ENCODE measurements at regions not wholly inside any gene's neighbourhood (a gene's known extent, or its start where the extent isn't known, plus 50 kb on each side); places are given as distances from the start of the nearest gene placed in this dataset.

DNA sequence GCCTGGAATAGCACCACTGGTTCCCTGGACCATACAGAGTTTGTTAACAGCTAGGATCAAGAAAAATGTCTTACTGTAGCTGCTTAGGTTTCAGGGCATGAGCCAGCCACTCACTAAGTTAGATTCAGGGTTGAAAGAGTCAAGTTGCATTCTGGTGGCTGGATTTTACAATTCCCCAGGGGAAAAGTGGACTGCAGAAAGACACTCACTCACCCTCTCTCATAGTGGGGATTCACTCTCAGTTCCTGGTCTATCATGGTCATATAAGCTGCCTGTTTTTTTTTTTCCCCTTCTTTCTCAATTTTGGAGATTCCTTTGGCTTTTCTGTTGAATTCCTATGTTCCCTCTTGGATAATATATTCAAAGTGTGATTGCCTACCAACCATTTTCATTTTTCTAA, 744.2 kb upstream of the GRIA3 start:
- no peak for DNase-seq

DNA sequence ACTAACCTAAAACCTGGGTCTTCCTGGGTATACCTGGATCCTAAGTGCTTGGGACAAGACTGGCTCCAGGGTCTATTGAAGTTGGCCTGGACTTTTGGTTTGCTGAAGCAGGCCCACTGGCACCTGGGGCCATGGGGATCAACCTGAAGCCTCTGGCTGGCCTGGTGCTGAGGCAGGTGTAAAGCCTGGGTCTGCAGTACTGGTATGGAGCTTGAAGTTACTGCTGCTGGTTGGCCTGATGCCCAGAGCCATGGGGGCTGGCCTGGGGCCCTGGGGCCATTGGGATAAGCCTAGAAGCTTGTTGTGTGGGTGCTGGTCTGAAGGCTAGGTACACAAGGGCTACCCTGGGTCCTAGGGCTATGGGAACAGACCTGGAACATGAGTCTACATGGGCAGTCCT, 743.2 kb upstream of the GRIA3 start:
- no peak for DNase-seq

DNA sequence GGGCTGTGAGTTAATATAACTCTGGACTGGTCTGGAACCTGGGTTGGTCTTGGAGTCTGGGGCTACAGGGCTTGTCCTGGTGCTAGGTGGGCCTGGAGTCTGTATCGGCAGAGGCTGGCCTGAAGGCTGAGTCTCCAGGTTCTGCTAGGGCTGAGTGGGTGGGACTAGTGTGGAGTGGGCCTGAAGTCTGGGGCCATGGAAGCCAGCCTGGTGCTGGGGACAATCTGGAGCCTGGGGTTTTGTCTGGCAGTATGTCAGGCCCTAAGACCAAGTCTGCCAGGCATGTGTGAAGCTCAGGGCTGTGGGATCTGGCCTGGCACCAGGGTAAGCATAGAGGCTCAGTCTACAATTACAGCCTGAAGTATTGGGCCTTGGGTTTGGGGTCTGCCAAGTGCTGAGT, 742.6 kb upstream of the GRIA3 start:
- no peak for DNase-seq

DNA sequence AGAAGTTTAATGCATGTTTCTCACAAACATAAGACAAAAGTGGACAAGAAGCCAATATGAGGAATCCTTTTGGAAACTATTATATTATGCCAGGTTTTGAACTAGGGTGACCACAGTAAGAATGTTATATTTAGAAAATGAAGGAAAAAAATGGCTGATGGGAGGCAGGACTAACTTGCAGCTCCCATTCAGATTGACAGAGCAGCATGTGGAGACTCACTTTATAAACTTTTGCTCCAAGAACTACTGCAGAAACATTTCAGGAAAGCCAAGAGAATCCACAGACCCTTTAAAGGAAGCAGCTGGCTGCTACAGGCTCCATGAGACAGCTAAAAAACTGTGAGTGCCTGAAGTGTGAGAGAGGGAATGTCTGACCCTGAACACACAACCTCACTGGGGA, 738.6 kb upstream of the GRIA3 start:
- no peak for DNase-seq

DNA sequence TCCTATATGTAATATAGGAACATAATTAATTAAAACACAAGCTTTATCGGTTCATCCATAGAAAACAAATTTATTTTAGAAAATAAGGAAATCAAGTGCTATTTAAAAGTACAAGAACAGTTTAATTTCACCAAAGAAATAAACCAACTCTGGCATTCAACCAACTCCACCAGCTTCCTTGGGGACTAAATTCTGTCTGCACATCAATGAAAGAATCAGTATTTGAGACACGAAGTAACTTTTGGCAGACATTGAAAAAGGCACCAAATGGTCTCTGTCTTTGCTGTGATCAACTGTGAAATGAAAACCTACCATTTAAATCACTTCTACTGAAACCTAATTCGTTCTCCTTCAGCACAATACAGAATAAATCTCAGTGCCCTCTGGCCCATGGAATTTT, 719.7 kb upstream of the GRIA3 start:
- no peak for DNase-seq

DNA sequence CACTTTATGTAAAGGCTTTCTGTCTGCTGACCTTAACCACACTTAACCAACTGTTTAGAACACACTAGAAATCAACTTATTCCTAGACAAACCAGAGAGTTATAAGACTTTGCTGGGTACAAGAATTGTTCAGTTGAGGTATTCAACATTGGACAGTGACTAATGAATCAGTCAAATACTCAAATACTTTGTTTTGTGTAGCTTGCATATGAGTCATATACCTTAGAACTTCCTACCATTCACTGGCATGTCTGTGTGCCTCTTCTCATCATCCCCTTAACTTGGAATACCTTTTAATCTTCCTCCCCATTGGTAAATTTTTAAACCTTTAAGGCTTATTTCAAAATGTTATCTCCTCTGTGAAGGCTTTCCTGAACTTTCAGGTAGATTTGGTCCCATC, 708.8 kb upstream of the GRIA3 start:
- no peak for DNase-seq

DNA sequence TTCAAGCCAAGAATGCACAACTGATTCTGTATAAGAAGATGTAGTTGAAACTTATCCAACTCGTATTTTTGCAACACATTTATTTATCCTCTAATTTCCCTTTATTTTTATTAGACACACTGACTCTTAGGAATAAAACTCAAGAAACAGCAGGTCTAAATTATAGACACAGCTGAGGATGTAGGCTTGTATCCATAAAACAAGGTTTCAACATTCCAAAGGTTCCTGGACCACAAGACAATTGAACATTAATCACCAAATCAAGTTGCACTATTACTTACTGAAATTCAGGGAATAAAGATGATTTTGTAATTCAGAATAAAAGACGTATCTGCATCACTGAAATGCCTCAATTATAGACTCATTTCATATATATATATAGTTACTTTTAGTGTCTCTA, 683.5 kb upstream of the GRIA3 start:
- no peak for DNase-seq

DNA sequence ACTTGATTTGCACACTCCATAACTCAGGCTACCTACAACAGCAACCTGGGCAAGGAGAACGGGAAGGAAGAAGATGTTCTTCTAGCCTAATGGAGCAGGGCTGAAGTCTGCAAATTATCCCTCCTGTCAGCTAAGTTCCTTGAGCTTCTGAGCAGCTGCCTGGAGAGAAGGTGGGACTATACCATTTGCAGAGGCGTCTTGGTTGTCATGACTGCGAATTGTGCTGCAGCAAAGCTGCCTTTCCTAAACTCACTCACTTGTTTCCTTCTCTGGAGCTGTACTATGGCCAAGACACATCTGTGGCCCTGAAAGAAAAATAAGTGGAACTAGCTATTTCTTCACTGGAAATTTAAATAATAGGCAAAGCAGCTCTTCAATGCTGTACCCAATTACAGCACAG, 682.4 kb upstream of the GRIA3 start:
- no peak for DNase-seq

DNA sequence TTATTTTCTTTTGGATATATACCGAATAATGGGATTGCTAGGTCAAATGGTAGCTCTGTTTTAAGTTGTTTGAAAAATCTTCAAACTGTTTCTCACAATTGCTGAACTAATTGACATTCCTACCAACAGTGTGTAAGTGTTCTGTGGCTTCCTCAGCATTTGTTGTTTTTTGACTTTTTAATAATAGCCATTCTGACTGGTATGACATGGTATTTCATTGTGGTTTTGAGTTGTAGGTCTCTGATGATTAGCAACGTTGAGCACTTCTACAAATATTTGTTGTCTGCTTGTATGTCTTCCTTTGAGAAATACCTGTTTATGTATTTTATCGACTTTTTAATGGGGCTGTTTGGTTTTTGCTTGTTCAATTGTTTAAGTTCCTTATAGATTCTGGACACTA, 680.1 kb upstream of the GRIA3 start:
- no peak for DNase-seq

DNA sequence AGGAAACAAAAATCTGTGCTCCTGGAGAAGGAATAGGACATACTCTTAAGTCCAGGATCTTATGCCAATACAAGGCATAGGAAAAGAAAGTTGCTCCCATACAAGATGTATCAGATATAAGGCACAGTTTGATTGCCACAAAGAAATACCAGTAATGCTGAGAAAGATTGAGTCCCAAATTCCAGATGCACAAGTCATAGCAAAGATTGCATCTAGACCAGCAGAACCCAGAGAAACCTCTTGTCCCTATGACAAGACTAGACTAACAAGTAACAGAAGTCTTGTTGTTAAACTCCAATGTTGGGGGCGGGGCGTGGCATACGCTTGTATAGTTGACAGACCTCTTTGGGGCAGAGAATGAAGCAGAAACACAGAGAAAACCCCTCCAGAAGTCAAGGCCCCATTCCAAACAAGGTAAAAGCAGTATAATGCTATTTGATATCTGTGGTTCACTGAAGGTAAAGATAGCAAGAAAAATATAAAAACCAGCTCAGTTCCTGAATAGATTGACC, 671.5 kb upstream of the GRIA3 start:
- DNase-seq = no peak

DNA sequence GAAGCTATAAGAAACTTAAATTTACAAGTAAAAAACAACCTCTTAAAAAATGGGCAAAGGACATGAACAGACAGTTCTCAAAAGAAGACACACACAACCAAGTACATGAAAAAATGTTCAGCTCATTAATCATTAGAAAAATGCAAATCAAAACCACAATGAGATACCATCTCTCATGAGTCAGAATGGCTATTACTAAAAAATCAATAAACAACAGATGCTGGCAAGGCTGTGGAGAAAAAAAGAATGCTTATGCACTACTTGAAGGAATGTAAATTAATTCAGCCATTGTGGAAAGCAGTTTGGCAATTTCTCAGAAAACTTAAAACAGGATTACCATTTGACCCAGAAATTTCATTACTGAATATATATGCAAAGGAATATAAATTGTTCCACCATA, 666.3 kb upstream of the GRIA3 start:
- no peak for DNase-seq

DNA sequence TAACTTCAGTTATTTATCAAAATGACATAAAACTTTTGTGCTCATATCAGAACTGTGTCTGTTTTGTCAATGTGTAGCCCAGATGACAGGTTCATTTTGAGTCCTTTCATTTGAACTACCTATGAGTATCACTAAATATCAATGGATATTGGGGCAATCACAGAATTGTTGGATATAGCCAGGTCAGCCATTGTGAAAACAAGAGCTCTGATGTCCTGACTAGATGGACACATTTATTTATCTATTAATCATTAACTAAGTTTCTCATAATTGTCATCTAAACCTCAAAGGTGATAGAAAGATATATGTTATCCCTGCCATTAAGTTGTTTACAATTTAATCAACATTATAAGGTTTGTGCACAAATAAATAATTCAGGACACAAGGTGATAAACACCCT, 638.3 kb upstream of the GRIA3 start:
- DNase-seq = no peak

DNA sequence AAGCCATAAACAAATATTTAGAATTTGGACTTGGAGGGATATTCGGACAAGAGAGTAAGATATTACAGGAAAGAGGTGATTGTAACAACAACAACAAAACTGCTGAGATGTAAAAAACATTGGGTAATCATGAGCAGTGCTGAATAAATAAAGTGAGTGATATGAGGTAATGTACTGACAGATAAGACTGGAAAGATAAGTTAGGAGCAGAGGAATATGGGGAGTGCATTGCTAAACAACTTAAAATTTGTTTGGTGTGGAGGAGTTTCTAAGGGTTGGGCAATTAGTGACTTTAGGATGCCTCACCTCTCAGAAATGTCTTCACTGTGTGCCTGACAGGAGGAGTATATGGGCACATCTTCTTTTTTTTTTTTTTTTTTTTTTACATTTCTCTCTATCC, 637.8 kb upstream of the GRIA3 start:
- no peak for DNase-seq

DNA sequence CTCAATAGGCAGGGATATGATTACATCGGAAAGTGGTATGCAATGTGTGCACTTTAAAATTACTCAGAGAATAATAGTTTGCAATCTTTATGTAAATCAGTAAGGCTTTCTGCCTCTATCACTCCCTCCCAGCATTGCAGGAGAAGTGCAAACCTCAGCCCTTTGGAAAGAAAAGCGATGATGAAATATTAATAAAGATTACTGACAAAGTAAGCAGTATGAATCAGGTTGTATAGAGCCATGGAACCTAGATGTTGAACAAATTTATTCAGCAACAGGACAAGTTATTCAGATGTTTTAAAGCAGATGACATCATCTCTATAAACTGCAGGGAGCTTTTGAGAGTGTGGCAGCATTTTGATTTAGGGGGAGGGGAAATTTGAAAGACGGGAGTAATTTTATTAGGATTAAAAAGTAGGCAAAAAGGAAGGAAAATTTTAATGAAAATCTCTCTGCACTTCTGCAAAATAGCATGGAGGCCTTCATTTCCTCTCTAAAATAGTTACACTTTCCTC, 631.7 kb upstream of the GRIA3 start:
- no peak for DNase-seq

DNA sequence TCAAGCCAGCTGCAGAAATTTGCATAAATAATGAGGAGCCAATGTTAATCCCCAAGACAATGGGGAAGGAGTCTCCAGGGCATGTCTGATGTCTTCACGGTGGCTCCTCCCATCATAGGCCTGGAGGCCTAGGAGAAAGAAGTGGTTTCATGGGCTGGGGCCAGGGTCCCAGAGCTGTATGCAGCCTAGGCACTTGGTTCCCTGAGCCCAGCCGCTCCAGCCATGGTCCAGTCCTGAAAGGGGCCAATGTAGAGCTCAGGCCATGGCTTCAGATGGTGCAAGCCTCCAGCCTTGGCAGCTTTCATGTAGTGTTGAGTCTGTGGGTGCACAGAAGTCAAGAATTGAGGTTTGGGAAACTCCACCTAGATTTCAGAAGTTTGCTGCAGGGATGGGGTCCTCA, 628.2 kb upstream of the GRIA3 start:
- DNase-seq = no peak

DNA sequence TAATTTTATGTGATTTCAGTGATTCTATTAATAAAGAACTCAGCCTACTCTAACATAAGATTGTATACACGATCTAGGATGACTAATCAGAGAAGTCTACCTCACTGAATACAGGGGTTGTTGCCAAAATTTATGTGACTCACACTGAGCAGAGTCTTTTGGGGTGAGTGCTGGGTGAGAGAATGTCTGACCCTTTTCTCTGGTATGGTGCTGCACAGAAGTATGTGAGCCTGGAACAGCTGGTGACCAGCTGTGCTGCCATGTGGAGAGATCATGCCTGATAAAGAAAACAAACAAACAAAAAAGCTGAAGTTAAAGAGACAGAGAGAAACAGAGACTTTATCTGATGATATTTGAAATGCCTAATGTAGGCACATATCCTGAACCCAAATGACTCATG, 618.1 kb upstream of the GRIA3 start:
- no peak for DNase-seq

DNA sequence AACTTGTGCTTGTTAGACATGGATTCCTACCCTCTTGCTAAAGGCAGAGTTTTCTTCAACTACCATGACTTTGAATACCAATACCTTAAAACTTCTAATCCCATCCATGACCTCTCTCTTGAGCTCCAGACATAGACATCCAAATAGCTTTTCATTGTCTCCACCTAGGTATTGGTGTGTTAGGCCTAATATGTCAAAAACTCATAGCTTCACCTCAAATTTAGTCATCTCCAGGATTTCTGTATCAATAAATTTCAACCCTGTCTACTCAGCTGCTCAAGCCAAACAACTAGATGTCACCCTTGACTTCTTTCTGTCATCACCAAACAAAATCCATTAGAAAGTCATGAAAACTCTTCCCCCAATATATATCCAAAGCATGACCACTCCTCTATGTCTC, 617.7 kb upstream of the GRIA3 start:
- DNase-seq = no peak

DNA sequence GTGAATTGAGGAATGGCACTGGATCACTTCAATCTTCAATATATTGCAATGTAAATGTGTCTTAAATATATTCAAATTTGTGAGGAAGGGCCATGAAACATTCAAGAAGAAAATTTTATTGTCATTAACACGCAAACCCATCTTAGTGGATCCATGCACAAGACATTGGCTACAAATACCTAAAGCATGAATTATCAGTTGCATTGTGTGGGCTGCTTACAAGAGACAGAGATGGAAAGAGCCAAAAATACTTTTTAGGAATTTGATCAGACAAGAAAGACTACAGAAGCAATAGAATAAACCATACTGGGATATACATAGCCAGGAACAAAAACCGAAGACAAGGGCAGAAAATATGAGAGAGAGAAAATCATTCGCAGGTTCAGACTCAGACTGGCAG, 616.2 kb upstream of the GRIA3 start:
- DNase-seq = no peak

DNA sequence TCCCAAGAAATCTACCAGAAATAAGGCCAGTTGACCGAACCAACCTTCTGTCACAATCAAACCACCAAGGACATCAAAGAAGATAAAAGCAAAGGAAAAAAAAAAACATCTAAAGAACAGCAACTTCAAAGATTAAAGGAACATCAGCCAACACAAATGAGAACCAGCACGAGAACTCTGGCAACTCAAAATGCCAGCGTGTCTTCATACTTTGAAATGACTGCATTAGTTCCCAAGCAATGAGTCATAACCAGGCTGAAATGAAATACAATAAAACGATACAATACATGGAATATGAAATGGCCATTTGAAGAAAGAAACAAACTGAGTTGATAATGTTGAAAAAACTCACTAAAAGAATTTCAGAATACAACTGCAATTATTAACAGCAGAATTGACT, 611.6 kb upstream of the GRIA3 start:
- DNase-seq = no peak

DNA sequence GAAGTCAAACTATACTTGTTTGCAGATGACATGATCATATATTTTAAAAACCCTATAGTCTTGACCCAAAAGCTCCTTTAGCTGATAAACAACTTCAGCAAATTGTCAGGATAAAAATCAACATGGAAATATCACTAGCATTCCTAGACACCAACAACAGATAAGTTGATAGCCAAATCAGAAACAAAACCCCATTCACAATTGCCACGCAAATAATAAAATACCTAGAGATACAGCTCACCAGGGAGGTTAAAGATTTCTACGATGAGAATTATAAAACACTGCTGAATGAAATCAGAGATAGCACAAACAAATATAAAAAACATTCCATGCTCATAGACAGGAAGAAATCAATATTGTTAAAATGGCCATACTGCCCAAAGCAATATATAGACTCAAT, 605.0 kb upstream of the GRIA3 start:
- no peak for DNase-seq

DNA sequence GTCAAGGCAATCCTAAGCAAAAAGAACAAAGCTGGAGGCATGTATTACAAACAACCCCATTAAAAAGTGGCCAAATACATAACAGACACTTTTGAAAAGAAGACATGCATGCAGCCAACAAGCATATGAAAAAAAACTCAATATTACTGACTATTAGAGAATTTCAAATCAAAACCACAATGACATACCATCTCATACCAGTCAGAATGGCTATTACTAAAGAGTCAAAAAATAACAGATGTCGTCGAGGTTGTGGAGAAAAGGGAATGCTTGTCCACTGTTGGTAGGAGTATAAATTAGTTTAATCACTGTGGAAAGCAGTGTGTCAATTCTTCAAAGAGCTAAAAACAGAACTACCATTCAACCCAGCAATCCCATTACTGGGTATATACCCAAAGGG, 604.6 kb upstream of the GRIA3 start:
- DNase-seq = no peak

DNA sequence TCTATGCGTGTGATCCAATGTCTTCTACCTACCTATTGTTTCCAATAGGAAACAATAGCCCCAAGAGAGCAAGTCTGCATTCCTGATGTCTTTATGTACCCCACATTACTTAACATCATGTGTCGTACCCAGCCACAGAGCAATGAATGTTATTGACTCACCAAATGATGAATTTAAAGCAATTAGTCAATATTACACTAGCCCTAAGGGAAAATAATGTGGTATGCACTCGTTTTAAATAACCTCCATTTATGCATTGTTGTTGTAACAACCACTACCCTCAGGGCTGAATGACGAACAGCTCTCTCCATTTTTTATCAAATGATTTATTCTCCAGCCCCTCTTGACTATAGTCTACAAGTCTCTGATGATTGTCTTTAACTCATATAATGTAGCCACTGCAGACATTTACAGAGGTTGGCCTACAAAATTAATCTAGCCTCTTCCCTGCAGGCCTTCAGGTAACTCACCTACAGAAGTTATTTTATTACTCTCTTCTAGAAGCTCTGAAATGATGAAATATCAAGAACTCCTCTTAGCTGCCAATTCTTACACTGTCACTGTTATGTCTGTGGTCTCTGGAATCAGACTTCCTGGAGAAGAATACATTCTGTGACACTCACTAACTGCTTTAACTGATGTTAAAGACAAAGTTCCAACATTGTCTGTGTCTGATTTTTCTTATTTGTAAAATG, 601.7 kb upstream of the GRIA3 start:
- DNase-seq = no peak

DNA sequence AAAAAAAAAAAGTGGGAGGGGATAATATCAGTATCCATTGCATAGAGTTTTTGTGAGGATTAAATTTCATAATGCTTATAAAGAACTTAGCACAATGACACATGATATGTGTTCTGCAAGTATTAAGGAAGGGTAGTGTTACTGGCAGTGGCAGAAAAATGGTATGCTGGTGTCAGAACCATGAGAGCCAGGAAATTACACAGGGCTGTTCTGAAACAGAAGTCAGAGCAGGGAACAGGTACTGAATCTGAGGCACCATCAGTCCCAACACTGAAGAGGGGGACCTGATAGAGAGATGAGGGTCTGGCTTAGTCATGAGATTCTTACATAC, 601.1 kb upstream of the GRIA3 start:
- DNase-seq = no peak

DNA sequence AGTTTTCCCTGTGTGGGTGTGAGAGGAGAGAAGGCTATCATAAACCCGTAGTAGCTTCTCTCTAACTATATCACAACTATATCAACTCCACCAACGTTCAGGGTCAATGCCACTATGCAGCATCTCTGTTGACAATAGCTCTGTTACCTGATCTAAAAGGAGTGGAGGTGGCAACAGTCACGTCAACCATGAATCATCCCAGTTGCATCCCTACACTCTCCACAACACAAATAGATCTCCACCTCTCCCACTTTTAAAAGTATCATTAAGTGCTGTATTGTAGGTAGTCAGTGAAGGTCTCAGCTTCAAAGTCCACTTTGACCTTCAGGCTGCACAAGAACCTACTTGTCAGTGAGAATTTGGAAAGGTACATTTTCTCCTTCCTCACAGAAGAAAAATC, 600.5 kb upstream of the GRIA3 start:
- DNase-seq = no peak

DNA sequence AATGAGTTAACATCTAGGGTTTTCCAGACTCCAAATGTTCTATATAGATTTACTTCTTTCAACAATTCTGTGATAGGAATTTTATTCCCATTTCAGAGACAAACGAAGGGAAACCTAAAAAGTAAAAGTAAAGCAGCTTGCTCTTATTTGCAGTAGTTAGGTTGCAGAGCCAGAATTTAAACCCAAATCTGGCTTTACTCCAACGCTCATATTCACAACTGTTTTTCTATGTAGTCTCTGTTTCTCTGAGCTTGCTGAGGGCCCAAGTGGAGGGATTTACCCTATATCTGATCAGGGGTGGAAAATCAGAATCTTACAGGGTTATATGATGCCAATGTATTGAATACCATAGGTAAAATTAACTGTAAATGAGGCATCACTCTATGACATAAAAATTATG, 599.1 kb upstream of the GRIA3 start:
- DNase-seq = no peak

DNA sequence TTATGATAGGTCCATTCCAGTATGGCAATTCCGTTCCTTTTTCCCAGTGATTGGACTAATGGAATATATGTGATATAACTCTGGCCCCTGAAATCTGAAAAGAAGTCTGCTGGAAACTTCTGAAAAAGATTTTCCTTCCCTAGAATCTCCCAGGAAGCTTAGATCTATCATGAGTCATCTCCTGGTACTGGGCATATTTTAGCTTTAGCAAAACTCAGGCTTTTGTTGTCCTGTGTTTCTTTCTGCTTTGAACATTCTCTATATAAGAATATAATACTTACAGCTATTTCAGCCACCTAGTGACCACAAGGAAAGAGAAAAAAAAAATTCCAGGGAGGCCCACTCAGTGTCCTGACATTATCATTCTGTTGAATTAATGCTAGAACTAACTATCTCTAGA, 597.2 kb upstream of the GRIA3 start:
- DNase-seq = no peak
